Vagina (tissue), 2 donors: ENCODE measurements at regions not wholly inside any gene's neighbourhood (a gene's known extent, or its start where the extent isn't known, plus 50 kb on each side); places are given as distances from the start of the nearest gene placed in this dataset.

ENCODE experiments used
- POLR2A ChIP-seq, 2 donors: fragments of 450-650 bp; IDR thresholded peaks; one replicate each; pipeline ENCODE4 v1.6.1; 2017; ENCODE audit warnings: antibody characterized with exemption in 2 of 2, mild to moderate bottlenecking in 2 of 2, moderate library complexity in 2 of 2
- TF ChIP-seq, protein P1 (sequence below), 3 experiments: fragments of 450-650 bp in 2 of 3; fragments of 200-600 bp in 1 of 3; sonication (generic) in 1 of 3; IDR thresholded peaks; one replicate each; pipeline ENCODE4 v1.5.1; 2017 to 2019; ENCODE audit warnings: antibody characterized with exemption in 3 of 3, mild to moderate bottlenecking in 2 of 3, moderate library complexity in 2 of 3

- TF ChIP-seq, protein P1, sequence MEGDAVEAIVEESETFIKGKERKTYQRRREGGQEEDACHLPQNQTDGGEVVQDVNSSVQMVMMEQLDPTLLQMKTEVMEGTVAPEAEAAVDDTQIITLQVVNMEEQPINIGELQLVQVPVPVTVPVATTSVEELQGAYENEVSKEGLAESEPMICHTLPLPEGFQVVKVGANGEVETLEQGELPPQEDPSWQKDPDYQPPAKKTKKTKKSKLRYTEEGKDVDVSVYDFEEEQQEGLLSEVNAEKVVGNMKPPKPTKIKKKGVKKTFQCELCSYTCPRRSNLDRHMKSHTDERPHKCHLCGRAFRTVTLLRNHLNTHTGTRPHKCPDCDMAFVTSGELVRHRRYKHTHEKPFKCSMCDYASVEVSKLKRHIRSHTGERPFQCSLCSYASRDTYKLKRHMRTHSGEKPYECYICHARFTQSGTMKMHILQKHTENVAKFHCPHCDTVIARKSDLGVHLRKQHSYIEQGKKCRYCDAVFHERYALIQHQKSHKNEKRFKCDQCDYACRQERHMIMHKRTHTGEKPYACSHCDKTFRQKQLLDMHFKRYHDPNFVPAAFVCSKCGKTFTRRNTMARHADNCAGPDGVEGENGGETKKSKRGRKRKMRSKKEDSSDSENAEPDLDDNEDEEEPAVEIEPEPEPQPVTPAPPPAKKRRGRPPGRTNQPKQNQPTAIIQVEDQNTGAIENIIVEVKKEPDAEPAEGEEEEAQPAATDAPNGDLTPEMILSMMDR (IDR thresholded peaks at IDR 0.05), result no peak
- no peak for TF ChIP-seq POLR2A (IDR thresholded peaks at IDR 0.05)
Measured at GRCh38 chr11:47915783-47916182, 64.6 kb upstream of the PTPRJ start.
